ENCODE measurements at regions not wholly inside any gene's neighbourhood (a gene's known extent, or its start where the extent isn't known, plus 50 kb on each side); places are given as distances from the start of the nearest gene placed in this dataset.
"Not testable (repeated sequence)": the region's sequence is repeated elsewhere in the genome, so short reads cannot be mapped to it uniquely, and the experiment has no call there.

DNA sequence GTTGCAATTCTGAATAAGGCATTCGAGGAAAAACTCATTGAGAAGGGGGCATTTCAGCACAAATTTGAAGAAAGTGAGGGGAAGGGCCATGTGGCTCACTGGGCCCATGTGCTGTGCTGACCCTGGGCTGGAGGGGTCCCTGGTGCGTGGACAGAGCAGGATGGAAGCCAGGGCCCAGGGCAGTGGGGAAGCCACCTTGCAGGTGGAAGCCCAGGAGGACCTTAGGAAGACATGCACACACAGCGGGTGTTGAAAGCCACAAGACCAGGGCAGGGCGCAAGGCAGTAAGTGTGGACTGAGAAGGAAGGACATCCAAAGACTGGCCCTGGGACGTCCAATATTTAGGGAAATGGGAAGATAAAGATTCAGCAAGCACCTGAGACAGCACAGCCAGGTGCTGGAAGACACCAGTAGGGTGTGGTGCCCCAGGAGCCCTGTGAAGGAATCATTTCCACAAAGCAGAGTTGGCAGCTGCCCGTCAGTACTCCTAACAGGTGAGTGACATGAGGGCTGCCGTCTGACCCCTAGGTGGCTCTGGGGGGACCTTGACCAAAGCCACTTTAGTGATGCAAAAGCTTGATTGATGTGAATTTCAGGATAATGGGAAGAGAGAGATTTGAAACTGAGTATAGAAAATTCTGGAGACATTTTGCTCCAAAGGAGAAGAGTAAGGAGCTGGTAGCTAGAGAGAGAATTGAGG, 254.4 kb upstream of the EXOC2 start:
- no peak for DNase-seq (ENCODE audit: low read depth in 2 of 2)

DNA sequence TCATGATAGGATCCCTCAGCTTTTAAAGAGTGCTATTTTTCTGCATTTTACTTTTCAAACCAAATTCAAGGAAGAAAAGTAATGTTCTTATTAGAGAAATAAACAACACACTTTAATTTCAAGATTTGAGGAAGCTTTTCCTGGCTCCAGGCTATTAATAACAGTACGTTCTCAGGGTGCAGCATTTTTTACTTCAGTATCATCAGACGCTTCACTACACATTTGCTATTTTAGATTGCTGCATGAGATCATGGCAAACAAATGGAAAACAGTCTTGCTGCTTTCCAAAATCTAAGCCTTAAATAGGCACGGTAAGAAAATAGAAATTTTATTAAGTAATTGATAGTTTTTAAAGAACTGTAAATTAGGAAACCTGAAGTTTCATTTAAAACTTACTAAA, 253.6 kb upstream of the EXOC2 start:
- DNase-seq (ENCODE audit: low read depth in 2 of 2): no peak

DNA sequence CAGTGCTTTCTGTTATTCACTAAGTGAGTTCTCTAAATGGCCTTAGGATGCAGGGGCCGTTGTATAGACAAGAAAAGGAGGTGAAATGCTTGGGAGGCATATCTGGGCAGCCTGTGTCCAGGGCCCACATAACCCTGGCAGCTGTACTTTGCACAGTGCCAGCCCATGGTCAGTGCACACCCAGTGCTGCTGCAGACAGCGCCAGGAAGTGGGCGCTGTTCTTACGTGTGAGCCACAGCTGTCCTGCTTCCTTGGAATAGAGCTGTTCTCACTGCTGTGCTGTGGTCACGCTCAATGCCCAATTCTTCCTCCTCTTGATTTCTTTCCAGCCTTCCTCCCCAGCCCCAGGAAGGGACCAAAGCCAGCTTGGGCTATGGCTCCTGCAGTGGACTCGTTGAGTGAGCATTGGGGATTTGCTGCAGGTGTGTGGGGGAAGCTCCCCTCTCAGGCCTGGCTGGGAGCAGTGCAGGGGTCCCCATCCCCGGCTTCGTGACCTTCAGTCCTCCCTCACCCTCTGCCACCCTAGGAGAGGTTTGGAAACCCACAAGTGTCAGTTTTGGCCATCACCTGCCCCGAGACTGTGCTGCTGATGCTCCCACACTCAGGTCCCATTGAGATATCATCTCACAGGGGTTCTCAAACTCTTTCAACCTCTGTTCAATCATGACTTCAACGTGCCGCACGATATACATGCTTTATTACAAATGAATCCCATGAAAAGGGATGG, 246.8 kb upstream of the EXOC2 start:
- DNase-seq (ENCODE audit: low read depth in 2 of 2): no peak

DNA sequence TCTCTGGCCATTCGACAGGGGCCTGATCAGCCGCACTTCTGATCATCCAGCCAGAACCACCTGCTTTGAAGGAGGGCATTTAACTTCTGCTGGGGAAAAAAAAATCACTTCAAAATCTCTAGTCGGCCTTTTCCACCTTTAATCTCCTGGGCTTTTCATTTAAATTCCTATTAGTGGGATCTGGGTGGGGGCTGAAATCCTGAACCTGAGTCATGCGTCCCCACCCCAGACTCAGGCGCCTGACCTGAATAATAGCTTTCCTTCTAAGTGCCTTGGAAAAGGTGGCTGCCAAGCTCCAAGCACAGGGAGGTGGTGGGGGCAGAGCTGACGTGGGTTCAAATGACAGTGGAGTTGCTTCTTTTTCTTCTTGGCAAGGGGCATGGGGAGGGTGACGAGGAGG, 246.0 kb upstream of the EXOC2 start:
- DNase-seq (ENCODE audit: low read depth in 2 of 2): no peak

DNA sequence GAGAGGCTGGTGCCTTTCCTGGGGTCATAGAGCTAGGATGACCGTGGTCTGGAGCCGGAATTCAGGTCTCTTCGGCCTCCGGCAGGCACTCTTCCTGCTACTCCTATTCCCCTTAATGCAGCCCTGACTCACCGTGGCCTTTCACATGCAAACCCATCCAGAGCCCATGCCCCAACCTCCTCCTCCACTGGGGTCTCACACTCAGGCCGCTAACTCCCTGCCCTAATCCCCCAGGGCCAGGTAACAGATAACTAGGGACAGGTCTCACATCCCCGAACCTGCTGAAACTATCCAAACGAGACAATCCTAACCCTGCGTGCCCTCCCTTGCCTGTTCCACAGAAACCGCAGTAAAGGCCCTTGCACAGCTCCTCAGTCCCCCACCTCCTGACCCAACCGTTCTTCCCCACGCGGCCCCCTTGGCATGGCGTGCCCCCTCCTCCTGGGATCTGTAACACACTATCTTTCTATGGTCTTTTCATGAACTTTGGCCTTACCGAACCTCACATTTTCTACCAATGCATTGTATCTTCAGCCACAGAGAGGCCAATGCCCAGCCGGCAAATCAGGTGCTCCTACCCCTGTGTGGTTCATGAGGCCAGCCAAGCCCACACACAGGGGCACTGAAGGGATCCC, 245.4 kb upstream of the EXOC2 start:
- no peak for DNase-seq (ENCODE audit: low read depth in 2 of 2)

DNA sequence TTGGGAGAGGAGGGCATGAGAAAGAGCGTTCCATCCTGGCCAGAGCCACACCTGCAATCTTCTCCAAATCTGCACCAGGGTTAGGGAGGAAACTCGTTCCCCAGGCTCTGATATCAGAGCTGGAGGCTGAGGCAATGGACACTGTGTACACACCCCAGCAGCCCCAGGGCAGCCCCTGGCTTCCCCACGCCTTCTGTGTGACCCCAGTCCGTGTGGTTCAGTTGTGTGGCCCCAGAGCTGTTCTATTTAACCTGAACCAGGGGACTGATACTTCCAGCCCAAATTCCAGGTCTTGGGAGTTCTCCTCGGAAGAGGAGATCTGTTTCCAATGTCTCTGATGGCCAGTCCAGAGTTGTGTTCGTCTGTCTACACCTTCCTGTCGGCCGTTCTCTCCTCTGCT, 242.6 kb upstream of the EXOC2 start:
- no peak for DNase-seq (ENCODE audit: low read depth in 2 of 2)

DNA sequence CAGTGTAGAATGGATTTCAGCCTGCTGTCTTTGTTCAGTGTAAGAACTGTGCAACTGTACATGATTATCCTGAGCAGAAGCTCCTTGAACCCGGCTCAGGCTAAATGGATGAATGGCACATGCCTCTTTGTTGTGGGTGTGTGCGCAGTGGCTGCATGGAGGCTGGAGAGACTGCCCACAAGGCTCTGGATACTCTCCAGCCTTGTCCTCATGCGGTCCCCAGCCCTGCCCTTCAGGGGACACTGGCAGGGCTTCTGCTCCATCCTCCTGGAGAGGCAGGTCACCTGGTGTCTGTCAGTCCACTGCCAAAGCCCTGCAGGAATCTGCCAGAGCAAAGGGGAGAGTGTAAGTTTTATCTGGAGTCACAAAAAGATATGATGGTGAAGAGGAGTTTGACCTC, 241.7 kb upstream of the EXOC2 start:
- no peak for DNase-seq (ENCODE audit: low read depth in 2 of 2)

DNA sequence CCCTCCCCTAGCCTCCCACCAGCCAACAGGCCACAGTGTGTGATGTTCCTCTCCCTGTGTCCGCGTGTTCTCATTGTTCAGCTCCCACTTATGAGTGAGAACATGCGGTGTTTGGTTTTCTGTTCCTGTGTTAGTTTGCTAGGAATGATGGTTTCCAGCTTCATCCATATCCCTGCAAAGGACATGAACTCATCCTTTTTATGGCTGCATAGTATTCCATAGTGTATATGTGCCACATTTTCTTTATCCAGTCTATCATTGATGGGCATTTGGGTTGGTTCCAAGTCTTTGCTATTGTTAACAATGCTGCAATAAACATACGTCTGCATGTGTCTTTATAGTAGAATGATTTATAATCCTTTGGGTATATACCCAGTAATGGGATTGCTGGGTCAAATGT, 239.0 kb upstream of the EXOC2 start:
- DNase-seq (ENCODE audit: low read depth in 2 of 2): not testable (repeated sequence)

DNA sequence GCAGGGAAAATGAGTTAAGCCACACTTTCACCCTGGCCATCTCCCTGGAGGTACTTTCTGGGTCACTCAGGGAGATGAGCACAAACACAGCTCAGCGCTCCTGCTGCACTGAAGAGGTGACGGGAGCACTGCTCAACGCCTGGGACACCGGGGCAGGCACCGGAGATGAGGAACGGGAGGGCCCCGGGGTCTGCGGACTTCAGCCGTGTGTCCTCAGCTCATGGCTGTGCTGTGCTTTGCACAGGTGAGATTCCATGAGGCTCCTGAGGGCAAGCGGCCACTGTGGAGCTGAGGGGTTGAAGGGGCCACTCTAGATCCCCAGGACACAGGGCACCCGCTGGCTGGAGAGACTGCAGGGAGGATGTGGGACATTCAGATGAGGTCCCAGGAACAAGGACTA, 234.2 kb upstream of the EXOC2 start:
- no peak for DNase-seq (ENCODE audit: low read depth in 2 of 2)

DNA sequence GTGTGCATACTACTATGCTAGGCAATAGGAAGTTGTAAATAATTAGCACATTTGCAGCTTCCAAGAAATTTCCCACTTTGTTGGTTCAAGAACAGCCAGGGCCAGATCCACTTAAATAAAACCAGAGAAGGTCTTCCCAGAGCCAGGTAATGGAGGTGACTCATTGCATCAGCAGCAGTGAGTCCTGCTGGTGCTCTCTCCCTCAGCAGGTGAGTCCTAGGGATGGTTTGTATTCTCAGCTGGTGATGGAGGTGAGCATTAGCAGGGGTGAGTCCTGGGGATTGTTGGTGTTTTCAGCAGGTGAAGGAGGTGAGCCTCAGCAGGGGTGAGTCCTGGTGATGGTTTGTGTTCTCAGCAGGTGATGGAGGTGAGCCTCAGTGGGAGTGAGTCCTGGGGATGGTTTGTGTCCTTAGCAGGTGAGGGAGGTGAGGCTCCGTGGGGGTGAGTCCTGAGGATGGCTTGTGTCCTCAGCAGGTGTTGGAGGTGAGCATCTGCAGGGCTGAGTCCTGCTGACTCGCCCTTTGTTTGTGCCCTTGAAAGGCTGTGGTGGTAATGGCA, 232.8 kb upstream of the EXOC2 start:
- no peak for DNase-seq (ENCODE audit: low read depth in 2 of 2)

DNA sequence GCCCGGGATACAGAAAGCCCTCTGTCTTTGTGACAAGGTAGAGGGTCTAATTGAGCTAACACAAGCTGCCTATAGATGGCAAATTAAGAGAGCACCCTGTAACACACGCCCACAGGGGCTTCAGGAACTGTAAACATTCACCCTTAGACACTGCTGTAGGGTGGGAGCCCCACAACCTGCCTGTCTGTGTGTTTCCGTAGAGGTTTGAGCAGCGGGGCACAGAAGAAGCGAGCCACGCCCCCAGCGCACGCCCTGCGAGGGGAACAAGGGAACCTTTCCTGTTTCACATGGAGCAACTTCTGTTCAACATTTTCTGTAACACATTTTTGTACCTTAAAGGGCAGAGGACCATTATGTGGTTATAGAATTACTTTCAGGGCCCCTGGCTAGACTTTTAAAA, 231.7 kb upstream of the EXOC2 start:
- DNase-seq (ENCODE audit: low read depth in 2 of 2): no peak

DNA sequence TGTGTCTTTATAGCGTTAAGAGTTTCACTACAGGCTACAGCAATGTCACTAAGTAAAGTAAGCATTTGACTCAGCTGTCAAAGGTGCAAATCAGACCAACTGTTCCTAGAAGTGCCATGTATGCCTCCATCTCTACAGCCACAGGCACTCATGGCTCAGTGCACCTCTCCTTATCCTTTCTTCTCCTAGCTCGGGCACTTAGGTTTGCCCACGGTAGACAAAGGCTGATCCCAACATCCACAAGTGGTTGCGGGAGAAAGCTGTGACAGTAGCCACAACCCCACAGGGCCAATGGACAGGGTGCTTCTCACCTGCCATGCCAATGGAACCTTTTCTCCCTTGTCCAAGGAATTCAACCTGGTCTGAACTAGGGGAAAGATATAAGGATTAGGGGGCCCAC, 228.5 kb upstream of the EXOC2 start:
- DNase-seq (ENCODE audit: low read depth in 2 of 2): no peak

DNA sequence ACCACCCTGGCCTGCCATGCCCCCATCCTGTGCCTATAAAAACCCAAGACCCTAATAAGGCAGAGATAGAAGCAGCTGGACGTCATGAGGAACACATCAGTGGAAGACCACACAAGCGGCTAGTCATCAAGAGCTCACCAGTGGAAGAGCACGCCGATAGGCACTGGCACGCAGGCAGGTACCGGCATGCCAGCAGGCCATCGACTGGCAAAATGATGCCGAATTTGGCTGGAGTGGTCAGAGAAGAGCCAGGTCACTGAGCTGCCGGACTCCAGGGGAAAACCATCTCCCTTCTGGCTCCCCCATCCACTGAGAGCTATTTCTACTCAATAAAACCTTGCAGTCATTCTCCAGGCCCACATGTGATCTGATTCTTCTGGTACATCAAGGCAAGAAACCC, 227.6 kb upstream of the EXOC2 start:
- no peak for DNase-seq (ENCODE audit: low read depth in 2 of 2)

DNA sequence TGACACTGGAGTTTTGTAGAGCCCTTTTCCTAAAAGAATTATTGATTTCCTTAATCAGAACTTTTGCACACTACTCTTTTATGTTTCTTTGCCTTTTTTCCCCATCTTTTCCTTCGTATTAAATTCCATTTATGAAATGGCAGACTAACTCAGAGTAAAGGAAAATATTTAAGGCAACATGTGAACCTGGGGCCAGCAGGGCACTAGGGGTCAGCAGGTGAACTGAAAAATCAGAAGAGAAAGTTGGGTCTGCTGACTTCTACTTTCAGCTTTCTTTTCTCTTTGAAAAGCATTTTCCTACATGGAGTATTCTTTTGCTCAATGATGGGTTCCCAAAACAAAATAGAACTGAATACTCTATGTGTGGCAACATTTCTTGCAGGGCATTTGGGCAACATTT, 226.6 kb upstream of the EXOC2 start:
- DNase-seq (ENCODE audit: low read depth in 2 of 2): no peak

DNA sequence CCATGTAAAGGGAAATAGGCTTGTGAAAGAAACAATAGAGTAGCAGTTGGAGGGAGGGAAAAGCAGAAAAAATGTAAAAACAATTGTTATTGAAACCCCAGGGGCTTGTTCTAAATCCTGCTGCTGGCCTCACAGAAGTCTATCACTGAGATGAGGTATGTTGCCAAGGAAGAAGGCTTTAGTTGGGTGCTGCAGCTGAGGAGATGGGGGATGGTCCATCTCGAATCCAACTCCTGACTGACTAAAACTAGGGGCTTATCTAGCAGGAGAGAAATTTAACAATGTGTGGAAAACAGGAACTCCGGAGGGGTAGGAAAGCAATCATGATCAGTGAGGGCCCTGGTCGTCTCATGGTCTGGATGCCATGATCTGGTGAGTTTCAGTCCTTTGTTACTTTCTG, 225.0 kb upstream of the EXOC2 start:
- no peak for DNase-seq (ENCODE audit: low read depth in 2 of 2)

DNA sequence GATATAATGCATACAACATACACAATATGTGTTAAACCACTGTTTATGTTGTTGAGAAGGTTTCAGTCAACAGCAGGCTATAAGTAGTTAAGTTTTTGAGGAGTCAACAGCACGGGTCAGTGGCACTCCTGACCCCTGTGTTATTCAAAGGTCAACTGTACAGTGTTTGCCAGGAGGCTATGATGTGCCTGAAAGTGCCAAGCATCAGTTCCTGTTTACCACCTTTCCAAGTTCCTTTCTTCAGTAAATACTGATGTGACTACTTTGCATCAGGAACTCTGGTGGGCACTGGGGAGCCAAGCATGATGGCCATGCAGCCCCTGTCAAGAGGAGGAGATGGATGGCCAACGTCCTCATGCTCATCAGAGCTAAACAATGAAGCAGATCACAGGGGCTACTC, 224.4 kb upstream of the EXOC2 start:
- DNase-seq (ENCODE audit: low read depth in 2 of 2): no peak

DNA sequence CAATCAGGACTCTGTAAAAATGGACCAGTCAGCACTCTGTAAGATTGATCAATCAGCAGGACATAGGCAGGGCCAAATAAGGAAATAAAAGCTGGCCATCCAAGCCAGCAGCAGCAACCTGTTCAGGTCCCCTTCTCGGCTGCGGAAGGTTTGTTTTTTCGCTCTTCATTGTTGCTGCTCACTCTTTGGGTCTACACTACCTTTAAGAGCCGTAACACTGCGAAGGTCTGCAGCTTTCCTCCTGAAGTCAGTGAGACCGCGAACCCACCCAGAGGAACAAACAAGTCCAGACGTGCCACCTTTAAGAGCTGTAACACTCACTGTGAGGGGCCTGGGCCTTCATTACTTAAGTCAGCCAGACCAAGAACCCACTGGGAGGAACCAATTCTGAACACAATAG, 223.2 kb upstream of the EXOC2 start:
- no peak for DNase-seq (ENCODE audit: low read depth in 2 of 2)

DNA sequence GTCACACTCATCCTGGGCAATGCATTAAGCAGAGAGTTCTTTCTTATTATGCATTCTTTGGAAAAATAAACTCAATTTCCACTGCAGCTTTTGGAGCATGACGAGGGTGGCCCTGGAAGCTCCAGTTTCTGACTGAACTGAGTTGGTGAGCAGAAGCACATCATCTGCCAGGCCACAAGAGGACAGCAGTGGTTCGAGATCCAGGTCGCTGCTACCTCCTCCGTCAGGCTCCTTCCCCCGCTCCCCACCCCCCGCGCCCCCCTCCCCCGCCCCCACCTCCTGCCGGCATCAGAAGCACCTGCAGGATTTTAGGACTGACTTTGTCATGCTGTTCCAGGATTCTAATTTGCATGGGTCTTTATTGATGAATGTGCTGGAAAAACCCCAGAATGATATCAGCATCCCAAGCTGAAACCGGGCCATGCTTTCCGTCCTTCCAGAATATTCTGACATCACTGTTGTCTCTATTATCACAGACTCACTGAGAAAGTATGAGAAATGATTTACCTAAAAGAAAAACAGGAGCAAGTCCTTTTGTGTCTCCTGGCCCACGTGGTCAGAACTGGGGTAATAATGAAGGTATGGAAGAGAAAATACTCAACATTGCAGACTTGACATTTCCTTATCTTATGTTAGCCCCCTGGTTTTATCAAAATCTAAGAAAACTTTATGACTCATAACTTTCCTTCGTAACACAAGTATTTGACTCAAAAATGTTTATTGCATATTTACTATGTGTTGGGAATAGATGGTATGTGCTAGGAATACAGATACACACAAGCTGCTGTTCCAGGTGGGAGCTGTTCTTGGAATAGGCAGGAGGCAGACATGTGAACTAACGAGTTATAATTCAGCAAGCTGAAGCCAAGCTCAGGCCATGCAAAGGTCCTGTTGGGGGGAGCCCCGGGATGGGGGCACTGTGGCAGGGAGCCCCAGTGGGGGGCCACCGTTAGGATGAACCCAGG, 220.2 kb upstream of the EXOC2 start:
- DNase-seq (ENCODE audit: low read depth in 2 of 2): no peak

DNA sequence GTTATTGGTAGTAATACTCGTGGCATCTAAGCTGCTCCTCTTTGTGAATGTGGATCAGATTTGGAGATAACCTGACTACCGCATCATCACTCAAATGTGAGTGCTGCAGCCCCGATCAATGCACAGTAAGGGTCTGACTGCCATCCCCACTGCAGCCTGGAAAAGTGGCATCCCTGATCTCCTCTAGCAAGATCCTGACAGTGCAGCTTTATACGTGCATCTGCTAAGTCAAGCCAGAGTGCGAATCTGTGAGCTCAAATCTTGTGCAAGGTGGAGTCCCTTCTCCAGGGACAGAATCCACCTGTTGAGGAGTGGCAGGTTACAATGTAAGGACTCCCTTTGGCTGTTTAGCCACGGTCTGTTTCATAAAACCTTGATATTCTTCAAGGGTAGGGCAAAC, 215.0 kb upstream of the EXOC2 start:
- DNase-seq (ENCODE audit: low read depth in 2 of 2): no peak

DNA sequence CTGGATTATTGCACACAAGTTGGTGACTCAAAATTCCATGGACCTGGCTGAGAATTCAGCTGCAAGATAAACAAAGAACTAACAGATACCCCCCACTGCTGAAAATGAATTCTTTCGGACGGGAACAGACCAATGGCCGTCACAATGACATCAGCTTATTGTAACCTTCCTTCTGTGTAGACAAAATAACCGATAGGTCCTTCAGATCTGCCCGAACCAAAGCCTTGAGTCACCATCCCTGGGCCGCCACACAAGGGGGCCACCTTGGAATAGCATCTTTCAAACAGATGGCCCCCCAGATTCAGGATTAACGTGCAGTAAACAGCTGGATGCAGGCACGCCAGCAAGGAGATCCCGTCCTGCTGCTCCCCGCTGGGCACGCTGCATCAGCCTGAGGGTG, 214.0 kb upstream of the EXOC2 start:
- DNase-seq (ENCODE audit: low read depth in 2 of 2): no peak

DNA sequence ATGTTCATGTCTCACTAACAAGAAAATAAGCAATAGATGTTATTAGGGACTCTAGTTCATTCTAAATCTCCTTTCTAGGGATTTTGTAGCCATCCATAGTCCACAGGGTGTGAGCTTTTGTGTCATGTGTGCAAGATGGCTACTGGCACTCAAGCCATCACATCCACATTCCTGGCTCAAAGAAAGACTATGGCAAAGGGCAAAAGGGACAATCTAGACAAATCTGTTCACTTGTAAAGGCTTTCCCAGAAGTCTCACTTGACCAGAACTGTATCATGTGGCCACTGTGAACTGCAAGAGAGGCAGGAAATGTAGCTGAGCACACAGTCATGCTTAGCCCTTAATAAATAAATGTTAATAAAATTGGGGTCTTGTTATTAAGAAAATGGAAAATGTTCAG, 212.6 kb upstream of the EXOC2 start:
- no peak for DNase-seq (ENCODE audit: low read depth in 2 of 2)

DNA sequence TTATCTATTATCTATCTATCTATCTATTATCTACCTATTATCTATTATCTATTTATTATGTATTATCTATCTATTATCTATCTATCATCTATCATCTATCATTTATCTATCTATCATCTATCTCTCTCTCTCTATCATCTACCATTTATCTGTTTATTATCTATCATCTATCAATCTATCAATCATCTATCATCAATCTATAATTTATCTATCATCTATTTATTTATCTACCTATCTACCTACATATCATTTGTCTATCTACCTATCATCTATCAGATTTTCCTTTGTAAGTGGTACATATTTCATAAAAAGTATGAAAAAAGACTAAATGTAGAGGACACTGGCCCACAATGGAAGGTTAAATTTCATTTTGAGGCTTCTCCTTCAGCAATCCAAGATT, 212.1 kb upstream of the EXOC2 start:
- DNase-seq (ENCODE audit: low read depth in 2 of 2): no peak

Data from stimulated activated CD4-positive, alpha-beta T cell treated with anti-CD3 and anti-CD28 coated beads, Interleukin-15, amount 100 ng/mL, for 48 hours (primary cell).